ENCODE measurements at regions not wholly inside any gene's neighbourhood (a gene's known extent, or its start where the extent isn't known, plus 50 kb on each side); places are given as distances from the start of the nearest gene placed in this dataset.

DNA sequence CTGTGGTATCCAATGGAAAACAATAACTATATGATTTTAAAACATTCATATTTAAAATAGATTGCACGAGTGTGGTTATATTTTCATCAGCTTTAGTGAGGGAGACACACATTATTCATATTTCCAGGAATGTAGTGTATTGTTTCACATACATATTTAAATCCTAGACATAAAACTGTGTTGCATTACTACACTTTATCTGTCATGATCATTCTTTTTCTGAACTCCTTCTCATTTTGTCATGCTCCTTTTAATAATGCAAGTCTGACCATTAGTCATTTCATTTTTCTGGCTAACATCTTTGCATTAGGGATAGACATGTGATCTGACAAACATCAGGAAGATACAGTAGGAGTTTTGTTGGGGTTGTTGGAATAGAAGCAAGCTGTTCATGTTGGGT, 1382.7 kb downstream of the PCDH7 start:
- no peaks in the 10 kb centered on the region for H3K36me3 ChIP-seq (ENCODE audit: control insufficient read depth in 2 of 4, insufficient read depth in 4 of 4, low read length in 3 of 4)
- no peaks in the 10 kb centered on the region for H3K9me3 ChIP-seq (ENCODE audit: insufficient read depth in 2 of 2, low read depth in 1 of 2, low read length in 1 of 2)
- H3K4me2 ChIP-seq (ENCODE audit: insufficient read depth in 1 of 2, low read depth in 2 of 2, low read length in 2 of 2): no peak overlapping the region
- no peak overlapping the region for H4K8ac ChIP-seq (ENCODE audit: extremely low read depth, insufficient read depth, low read length)
- no peak overlapping the region for H3K4ac ChIP-seq (replicated peaks; ENCODE audit: insufficient read length, low read depth, low read length)
- no peak overlapping the region for H2BK15ac ChIP-seq (ENCODE audit: low read length)
- H3K23ac ChIP-seq (ENCODE audit: insufficient read length): no peak overlapping the region
- no peak overlapping the region for H4K91ac ChIP-seq (replicated peaks; ENCODE audit: insufficient read length, low read length)
- no peak for DNase-seq (ENCODE audit: low read depth in 1 of 2, low spot score in 2 of 2)
- no peak overlapping the region for H2BK12ac ChIP-seq (ENCODE audit: low read depth, low read length)
- H3K4me1 ChIP-seq (replicated peaks in 1 of 4; ENCODE audit: control insufficient read depth in 3 of 4, insufficient read depth in 4 of 4, low read length in 3 of 4): no peaks in the 10 kb centered on the region
- H3K56ac ChIP-seq (replicated peaks; ENCODE audit: insufficient read length, low read depth, low read length): no peak overlapping the region
- no peak overlapping the region for H3K4me3 ChIP-seq (ENCODE audit: extremely low read depth in 1 of 4, insufficient read depth in 2 of 4, low read depth in 3 of 4, low read length in 4 of 4)
- no peak overlapping the region for H3K14ac ChIP-seq (ENCODE audit: insufficient read length)
- no peak overlapping the region for H2BK5ac ChIP-seq (ENCODE audit: low read depth, low read length)
- H2BK20ac ChIP-seq (ENCODE audit: low read length): no peak overlapping the region
- H3K18ac ChIP-seq (ENCODE audit: extremely low read depth, low read length): no peak overlapping the region
- ChIA-PET POLR2A (ENCODE audit: partially characterized antibody) (interaction anchor here (0.7 kb wide), 1 partner anchor 15 kb away, joined by 3 read pairs; no protein-coding TSS in a partner anchor), CTCF (ENCODE audit: partially characterized antibody) (interaction anchor here (2.0 kb wide), 1 partner anchor 10 kb away, joined by 5 read pairs; no protein-coding TSS in a partner anchor)
- H4K5ac ChIP-seq (ENCODE audit: insufficient read length, low read depth, low read length): no peak overlapping the region
- no peak overlapping the region for H3K9ac ChIP-seq (replicated peaks in 1 of 4; ENCODE audit: extremely low read depth in 1 of 4, low read depth in 3 of 4, low read length in 3 of 4)
- WGBS, 2 experiments (ENCODE audit: extremely low coverage in 1 of 2, insufficient coverage in 1 of 2, insufficient read length in 1 of 2, insufficient replicate concordance in 2 of 2, low coverage in 1 of 2, low lambda C conversion rate in 2 of 2, missing lambda C conversion rate in 1 of 2): 82% methylated on average over 1 of the region's 1 CpG; no CpG with 5 or more reads in 1 of the 2 experiments
- no peaks in the 10 kb centered on the region for H3K27me3 ChIP-seq (replicated peaks in 1 of 4; ENCODE audit: control insufficient read depth in 3 of 4, extremely low read depth in 1 of 4, insufficient read depth in 3 of 4, low read length in 3 of 4)
- no peaks in the 10 kb centered on the region for H3K23me2 ChIP-seq (ENCODE audit: low read depth, low read length)
- H3K79me1 ChIP-seq (ENCODE audit: low read depth, low read length): no peaks in the 10 kb centered on the region
- FAIRE-seq: no peak
- H3K27ac ChIP-seq (ENCODE audit: low read depth, low read length): no peak overlapping the region
- no peak overlapping the region for H2BK120ac ChIP-seq (replicated peaks; ENCODE audit: low read depth, low read length)
- H2AK5ac ChIP-seq (ENCODE audit: low read depth, low read length): no peak overlapping the region
- H4K20me1 ChIP-seq (replicated peaks in 1 of 2; ENCODE audit: control insufficient read depth in 1 of 2, insufficient read depth in 2 of 2, low read length in 2 of 2): no peaks in the 10 kb centered on the region
- H3K79me2 ChIP-seq (ENCODE audit: control insufficient read depth in 1 of 2, insufficient read depth in 2 of 2, low read length in 2 of 2): no peaks in the 10 kb centered on the region
- H2AFZ ChIP-seq (ENCODE audit: low read length): no peak overlapping the region
- TF ChIP-seq EZH2 (IDR thresholded peaks at IDR 0.05; ENCODE audit: low read depth, low read length, severe bottlenecking) (no peak), HDAC6 (IDR thresholded peaks at IDR 0.05; ENCODE audit: low read depth, low read length) (no peak), ASH2L (IDR thresholded peaks at IDR 0.05; ENCODE audit: low read length) (no peak), POU5F1 (IDR thresholded peaks at IDR 0.05; ENCODE audit: low read depth, low read length) (no peak), SAP30 (IDR thresholded peaks at IDR 0.05; ENCODE audit: insufficient read depth, insufficient replicate concordance, low read length) (no peak), RBBP5 (IDR thresholded peaks at IDR 0.05; ENCODE audit: borderline replicate concordance, low read depth, low read length) (no peak), RXRA (IDR thresholded peaks at IDR 0.05; ENCODE audit: insufficient read depth, low read depth, low read length) (no peak), HDAC2 (IDR thresholded peaks at IDR 0.05; ENCODE audit: borderline replicate concordance in 1 of 2, low read depth in 2 of 2, low read length in 2 of 2) (no peak), SUZ12 (IDR thresholded peaks at IDR 0.05; ENCODE audit: low read length) (no peak), KDM5A (IDR thresholded peaks at IDR 0.05; ENCODE audit: low read length) (no peak), JUN (IDR thresholded peaks at IDR 0.05; ENCODE audit: low read depth, low read length) (no peak), JUND (IDR thresholded peaks at IDR 0.05; ENCODE audit: low read length) (no peak), BACH1 (IDR thresholded peaks at IDR 0.05; ENCODE audit: low read length) (no peak), ZNF274 (IDR thresholded peaks at IDR 0.05; ENCODE audit: borderline replicate concordance, extremely low read depth, low read length) (no peak), POLR2AphosphoS5 (IDR thresholded peaks at IDR 0.05; ENCODE audit: low read depth, low read length) (no peak)
